GM12865 (cell line): ENCODE measurements at regions not wholly inside any gene's neighbourhood (a gene's known extent, or its start where the extent isn't known, plus 50 kb on each side); places are given as distances from the start of the nearest gene placed in this dataset.

Experiments used
- DNase-seq: peaks from one replicate; pipeline ENCODE4 v3.0.0; 2010; ENCODE audit warnings: low read depth
- H3K4me3 ChIP-seq: 2 replicates; pipeline ENCODE4 v1.5.1; 2011; ENCODE audit warnings: mild to moderate bottlenecking, low read depth, low read length, control low read depth
- TF ChIP-seq, protein P1 (sequence below): IDR thresholded peaks from 2 replicates; pipeline ENCODE4 v1.5.1; 2011; ENCODE audit warnings: low read length, control low read depth, low read depth, inconsistent platforms; ENCODE audit not compliant: insufficient read depth; ENCODE audit errors: missing control alignments

DNA sequence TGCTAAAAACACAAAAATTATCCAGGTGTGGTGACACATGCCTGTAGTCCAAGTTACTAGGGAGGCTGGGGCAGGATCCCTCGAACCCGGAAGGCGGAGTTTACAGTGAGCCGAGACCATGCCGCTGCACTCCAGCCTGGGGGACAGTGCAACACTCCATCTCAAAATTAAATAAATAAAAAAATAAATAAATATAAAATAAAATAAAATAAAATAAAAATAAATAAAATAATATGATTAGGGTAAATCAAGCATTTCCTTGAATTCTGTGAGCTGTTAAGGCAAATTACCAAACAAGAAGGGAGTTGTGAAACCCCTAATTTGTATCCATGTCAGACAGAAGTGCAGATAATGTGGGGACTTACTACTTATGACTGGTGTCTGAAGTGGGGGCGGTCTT is 1928.9 kb upstream of the IGFBP7 start:
- no peak for DNase-seq
- TF ChIP-seq, protein P1, sequence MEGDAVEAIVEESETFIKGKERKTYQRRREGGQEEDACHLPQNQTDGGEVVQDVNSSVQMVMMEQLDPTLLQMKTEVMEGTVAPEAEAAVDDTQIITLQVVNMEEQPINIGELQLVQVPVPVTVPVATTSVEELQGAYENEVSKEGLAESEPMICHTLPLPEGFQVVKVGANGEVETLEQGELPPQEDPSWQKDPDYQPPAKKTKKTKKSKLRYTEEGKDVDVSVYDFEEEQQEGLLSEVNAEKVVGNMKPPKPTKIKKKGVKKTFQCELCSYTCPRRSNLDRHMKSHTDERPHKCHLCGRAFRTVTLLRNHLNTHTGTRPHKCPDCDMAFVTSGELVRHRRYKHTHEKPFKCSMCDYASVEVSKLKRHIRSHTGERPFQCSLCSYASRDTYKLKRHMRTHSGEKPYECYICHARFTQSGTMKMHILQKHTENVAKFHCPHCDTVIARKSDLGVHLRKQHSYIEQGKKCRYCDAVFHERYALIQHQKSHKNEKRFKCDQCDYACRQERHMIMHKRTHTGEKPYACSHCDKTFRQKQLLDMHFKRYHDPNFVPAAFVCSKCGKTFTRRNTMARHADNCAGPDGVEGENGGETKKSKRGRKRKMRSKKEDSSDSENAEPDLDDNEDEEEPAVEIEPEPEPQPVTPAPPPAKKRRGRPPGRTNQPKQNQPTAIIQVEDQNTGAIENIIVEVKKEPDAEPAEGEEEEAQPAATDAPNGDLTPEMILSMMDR = no peak

DNA sequence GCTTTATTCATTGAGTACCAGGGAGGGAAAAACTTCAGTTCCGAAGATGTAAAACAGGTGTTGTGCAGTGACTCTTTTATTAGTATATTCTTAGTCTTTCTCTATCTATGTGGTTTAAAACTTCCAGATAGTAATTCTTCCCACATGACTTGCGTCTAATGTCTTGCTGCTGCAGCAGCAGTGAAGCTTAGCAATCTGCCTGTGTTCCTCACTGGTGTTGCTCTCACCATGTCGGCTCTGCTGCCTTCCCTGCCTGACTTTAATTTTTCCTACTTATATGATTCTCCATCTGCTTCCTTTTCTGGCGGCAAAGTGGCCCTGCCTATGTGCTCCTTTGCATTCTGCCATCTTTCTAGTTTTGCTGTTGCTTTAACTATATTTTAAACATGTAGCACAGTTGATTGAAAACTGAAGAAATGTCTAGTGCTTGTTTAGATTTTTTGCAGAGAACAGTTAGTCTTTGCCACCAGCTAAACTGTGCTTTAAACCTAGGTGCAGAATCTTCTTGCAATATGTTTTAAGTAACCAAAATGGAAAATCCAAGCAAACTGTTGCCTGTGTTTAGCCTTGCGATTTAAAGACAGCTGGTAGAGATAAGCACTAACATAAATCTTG is 1934.2 kb upstream of the IGFBP7 start:
- H3K4me3 ChIP-seq = no peak overlapping the region
- DNase-seq = no peak
- TF ChIP-seq, protein P1 = no peak

More for the DNA sequence above, 1928.9 kb upstream of the IGFBP7 start:
- no peak overlapping the region for H3K4me3 ChIP-seq

GRCh38 chr4:59054086-59054485 is 1943.9 kb upstream of the IGFBP7 start:
- TF ChIP-seq, protein P1 = no peak
- no peak for DNase-seq
- no peak overlapping the region for H3K4me3 ChIP-seq

DNA sequence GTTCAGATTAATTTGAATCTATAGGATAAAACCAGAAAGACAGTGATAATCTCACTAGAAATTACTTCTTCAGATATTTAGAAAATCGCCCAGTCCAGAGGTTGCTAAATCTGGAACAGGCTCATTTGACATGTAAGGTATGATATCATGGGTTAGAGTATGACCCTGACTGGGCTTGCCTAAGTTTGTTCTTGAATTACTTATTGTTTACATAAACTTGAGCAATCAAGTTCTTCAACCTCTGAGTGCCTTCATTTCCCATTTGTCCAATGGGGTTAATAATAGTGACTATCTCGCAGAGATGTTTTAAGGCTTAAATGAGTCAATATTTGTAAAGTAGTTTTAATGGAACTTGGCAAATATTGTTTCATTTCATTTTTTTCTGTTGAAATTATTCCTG is 1947.6 kb upstream of the IGFBP7 start:
- TF ChIP-seq, protein P1 = no peak
- no peak for DNase-seq

GRCh38 chr4:59058543-59058942 is 1948.4 kb upstream of the IGFBP7 start:
- no peak overlapping the region for H3K4me3 ChIP-seq
- no peak for DNase-seq
- TF ChIP-seq, protein P1 = no peak

More for the DNA sequence above, 1947.6 kb upstream of the IGFBP7 start:
- no peak overlapping the region for H3K4me3 ChIP-seq

GRCh38 chr4:59060002-59060846 is 1950.0 kb upstream of the IGFBP7 start:
- no peak for DNase-seq
- no peak overlapping the region for H3K4me3 ChIP-seq
- TF ChIP-seq, protein P1 = no peak
